ENCODE measurements at regions not wholly inside any gene's neighbourhood (a gene's known extent, or its start where the extent isn't known, plus 50 kb on each side); places are given as distances from the start of the nearest gene placed in this dataset.

DNA sequence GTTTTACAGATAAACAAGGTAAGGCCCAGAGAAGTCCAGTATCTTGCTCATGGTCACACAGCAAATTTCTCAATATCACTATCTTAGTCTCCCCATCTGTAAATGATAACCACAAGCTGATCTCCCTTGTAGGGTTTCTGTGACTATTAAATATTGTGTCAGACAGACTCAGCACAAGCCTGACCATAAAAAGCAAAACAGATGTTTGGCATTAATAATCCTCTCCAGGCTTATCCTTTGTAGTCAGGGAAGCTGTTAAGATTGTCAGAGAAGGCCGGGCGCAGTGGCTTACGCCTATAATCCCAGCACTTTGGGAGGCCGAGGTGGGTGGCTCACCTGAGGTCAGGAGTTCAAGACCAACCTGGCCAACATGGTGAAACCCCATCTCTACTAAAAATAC is 173.2 kb upstream of the PRICKLE2 start:
- no peak for DNase-seq (ENCODE audit: low spot score)
- in situ Hi-C loops (cut with HindIII; ENCODE audit: low sequenced_read_pairs), result no loop called here

DNA sequence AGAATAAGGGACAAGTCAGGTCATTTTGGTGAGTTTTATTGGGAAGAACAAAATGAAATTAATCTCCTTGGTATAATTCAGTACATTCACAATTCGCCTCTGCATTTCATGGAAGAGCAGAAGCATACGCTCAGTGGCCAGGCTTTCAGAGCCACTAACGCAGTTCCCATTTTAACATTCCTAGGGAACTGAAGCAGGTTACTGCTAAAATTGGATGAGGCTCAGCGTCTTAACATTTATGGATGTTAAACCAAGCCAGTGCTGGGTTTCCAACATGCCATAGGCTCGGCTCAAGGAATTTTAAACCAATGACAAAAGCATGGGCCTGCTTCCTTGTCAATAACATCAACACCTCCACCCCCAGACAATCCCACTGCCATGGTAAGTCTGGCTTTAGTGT is 172.7 kb upstream of the PRICKLE2 start:
- in situ Hi-C loops (cut with HindIII; ENCODE audit: low sequenced_read_pairs), result no loop called here
- no peak for DNase-seq (ENCODE audit: low spot score)

DNA sequence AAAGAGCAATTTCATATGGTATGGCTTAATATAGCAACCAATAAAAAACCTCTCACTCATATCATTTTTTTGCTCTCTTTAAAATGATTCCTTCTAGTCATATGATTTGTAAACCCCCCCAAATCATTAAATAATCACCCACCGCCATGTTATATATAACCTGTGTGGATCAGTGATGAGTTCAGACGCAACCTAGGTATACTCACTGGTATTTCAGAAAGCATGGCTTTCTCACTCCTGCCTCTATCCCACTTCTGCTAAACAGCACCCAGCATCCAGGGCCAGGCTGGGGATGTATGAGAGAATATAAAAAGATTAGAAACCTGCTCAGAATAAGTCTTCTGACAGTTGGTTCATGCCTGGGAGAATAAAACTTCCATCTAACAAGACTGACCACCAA is 172.3 kb upstream of the PRICKLE2 start:
- in situ Hi-C loops (cut with HindIII; ENCODE audit: low sequenced_read_pairs), result no loop called here

DNA sequence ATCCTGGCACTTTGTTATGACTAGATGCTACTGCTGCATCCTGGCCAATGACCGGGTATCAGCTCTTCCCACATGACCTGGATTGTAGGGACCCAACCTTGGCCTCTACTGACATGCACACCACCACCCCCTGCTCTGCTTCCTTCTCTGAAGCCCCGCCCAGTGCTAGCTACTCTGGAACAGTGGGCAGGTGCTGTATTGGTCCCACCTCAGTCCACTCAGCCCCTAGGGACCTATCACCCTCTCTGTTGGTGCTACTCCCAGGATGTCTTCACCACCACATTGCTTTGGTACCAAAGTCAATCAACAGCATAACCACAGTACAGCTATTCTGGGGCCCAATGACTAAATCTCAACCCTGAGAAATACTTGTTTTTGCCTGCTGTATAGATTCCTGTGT is 170.2 kb upstream of the PRICKLE2 start:
- DNase-seq (ENCODE audit: low spot score), result no peak
- in situ Hi-C loops (cut with HindIII; ENCODE audit: low sequenced_read_pairs), result no loop called here

More for the DNA sequence above, 172.3 kb upstream of the PRICKLE2 start:
- DNase-seq (ENCODE audit: low spot score), result no peak

DNA sequence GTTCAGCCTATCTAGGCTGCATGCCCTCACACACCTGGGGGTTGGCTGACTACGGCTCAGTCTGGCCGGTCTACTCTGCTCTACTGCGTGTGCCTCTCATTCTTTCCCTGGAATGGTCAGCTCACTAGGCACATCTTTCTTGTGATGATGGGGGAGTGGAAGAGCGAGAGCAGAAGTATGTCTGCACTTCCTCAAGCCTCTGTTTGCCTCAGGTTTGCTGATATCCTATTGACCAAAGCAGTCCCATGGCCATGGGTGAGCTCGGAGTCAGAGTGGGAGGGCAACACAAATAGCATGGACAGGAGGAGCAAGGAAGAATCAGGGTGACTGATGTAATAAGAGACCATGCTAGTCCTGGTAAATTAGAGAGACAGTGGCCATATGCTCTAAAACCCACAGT is 167.9 kb upstream of the PRICKLE2 start:
- no peak for DNase-seq (ENCODE audit: low spot score)
- in situ Hi-C loops (cut with HindIII; ENCODE audit: low sequenced_read_pairs), result no loop called here

DNA sequence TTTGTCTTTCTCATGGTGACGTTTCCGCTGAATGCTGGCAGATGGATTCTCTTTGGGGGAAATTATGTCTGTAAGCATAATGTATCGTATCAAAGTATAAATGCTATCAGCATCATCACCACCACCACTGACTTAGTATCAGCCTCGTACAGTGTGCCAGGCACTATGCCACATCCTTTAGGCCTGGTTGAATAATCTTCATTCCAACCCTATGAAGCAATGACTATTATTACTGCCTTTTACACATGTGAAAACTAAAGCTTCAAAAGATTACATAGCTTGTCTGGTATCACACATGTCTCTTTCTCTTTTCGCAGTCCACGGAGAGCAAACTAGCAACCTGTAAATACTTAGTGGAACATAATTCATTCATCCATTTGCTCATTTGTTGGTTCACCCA is 166.7 kb upstream of the PRICKLE2 start:
- DNase-seq (ENCODE audit: low spot score), result no peak
- in situ Hi-C loops (cut with HindIII; ENCODE audit: low sequenced_read_pairs), result no loop called here

DNA sequence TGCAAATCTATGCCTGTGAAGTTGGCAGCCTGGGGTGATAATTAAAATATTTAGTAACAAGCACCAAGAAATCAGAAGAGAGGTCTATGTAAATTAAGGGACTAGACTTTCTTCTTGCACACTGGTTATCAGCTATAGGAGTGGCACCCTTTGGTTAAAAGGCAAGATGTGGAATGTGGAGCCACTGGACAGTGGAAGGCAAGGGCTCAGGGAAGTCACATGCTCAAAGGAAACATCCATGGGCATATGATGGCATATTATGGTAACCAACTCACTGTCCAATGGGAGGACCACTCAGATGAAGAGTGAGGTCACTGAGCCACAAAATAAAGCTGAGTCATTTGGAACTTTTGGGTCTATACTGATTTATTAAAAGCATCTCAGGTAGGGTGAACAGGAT is 165.6 kb upstream of the PRICKLE2 start:
- DNase-seq (ENCODE audit: low spot score), result no peak
- in situ Hi-C loops (cut with HindIII; ENCODE audit: low sequenced_read_pairs), result no loop called here

DNA sequence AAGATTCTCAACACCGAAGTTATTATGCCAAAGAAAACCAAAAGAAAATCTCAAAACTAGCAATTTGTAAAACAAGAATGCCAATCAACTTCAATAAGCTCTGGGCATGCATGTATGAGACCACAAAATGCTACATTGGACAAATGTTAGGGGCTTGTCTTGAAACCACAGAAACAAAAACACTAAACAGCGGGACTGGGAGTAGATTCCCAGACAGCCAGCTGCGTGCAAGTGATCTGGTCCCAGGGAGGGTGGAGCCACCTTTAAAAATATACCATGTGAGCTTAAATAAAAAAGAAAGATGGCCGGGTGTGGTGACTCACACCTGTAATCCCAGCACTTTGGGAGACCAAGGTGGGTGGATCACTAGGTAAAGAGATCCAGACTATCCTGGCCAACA is 163.6 kb upstream of the PRICKLE2 start:
- in situ Hi-C loops (cut with HindIII; ENCODE audit: low sequenced_read_pairs), result no loop called here
- DNase-seq (ENCODE audit: low spot score), result no peak

DNA sequence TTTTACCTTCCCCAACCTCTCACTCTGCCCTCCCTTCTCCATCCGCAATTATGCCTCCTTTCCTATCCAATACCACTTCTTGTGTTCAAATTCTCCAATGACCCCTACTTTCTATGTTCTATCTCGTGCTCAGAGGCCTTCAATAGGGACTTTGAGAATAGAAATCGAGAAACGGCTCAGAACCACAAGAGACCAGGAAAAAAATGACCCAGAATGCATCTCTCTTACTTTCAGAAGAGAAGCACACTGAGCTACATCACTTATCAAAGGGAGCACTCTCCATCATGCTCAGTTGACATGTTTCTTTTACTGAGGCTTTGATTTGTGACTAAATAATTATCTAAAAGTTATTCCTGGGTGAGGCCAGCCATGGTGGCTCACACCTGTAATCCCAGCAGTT is 162.4 kb upstream of the PRICKLE2 start:
- DNase-seq (ENCODE audit: low spot score), result no peak
- in situ Hi-C loops (cut with HindIII; ENCODE audit: low sequenced_read_pairs), result no loop called here

DNA sequence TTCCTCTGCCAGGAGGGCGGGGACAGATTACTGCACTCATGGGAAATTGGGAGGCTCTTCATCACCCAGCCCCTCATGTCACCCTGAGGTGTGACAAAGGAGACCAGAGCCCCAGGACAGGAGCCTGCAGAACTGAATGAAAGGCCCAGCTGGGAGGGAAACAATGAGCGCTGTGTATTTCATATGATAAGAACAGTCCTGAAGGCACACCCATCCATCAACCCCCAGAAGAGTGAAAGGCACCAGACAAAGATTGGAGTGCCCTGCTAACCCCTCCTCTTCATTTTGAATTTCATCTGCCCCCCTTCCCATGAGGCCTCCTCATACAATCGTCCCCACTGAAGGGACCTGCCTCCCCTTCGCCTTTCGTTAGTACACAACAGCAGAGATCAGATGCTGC is 160.0 kb upstream of the PRICKLE2 start:
- in situ Hi-C loops (cut with HindIII; ENCODE audit: low sequenced_read_pairs), result no loop called here
- no peak for DNase-seq (ENCODE audit: low spot score)

DNA sequence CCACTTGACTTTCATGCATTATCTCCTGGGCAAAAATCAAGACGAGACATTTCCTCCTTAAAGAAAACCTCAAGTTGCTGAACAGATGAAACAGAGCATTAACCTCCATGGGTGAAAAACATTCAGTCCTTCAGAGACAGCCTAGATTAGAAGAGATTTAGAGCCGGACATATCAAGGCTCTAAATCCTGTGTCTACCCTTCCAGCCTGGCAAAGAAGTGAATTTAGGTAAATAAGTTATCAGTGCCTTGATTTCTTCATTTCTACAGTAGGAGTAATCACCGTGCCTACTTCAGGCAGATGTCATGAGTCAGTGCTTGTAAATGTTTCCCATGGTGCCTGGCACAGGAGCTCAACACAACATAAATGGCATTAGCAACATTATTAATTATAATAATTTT is 159.3 kb upstream of the PRICKLE2 start:
- in situ Hi-C loops (cut with HindIII; ENCODE audit: low sequenced_read_pairs), result no loop called here
- no peak for DNase-seq (ENCODE audit: low spot score)

DNA sequence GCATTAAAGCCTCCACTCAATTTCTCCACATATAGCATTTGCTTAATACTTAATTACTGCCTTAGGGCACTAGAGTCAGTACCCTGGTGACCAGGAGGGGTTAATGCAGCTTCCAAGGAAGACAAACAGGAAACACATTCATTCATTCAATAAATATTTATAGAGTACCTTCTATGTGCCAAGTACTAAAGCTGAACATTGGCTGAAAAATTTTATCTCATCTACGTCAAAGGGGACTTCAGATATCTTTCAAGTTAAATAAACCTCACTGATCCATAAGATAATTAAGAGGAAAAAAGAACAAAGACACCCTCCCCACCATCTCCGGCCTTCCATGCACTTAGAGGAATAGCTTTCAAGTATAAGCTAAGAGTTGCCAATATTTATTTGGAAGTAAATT is 156.9 kb upstream of the PRICKLE2 start:
- no peak for DNase-seq (ENCODE audit: low spot score)
- in situ Hi-C loops (cut with HindIII; ENCODE audit: low sequenced_read_pairs), result no loop called here

DNA sequence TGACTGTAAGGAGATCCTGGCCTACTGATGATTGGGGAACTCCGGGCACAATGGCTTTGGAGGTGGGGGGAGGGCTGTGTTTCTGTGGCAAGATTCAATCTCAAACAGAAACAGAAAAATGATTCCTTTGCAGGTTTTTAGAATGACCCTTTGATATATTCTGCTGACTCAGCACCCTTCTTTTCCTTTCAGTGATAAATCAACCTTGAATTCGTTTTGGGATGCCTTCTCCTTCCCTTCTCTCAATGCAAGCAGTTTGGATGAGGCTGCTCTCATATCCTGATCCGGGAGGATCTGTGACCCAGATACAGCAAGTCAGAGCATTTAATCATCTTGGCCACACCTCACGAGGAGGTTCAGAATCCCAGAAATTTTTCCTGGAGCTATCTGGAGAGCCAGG is 156.1 kb upstream of the PRICKLE2 start:
- in situ Hi-C loops (cut with HindIII; ENCODE audit: low sequenced_read_pairs), result no loop called here
- DNase-seq (ENCODE audit: low spot score), result no peak

DNA sequence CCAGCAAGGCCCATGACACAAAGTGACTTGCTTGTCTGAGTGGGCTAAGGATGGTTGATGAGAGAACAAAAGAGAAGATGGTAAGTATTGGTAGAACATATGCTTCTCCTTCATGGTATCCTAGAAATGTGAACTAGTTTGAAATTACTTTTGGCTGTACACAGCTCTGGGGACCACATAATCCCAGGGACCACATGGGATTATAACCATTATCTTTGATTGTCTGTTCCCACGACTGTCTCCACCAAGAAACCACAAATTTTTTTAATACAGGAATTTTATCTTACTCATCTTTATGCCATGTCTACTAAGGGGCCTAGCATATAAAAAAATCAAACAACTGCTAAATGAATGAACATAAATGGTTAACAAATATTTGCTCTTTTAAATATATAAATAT is 155.3 kb upstream of the PRICKLE2 start:
- DNase-seq (ENCODE audit: low spot score), result no peak
- in situ Hi-C loops (cut with HindIII; ENCODE audit: low sequenced_read_pairs), result no loop called here

DNA sequence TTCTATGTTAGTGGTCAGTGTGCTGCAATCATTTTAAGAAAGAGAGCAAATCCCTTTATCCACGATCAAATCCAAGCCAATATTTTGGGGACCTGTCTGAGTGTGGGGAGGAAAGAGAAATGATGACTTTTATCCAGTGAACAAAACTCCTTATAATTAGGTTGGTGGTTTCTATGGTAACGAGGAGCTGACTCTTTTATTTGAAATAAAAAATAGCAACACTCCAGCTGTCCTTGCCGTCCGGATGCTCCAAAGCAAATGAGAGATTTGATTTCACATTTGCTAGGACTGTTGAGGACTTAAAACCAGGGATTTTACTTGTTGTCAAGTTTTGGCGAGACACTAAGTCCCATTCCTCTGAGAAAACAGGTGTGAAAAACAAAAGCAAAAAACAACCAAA is 154.0 kb upstream of the PRICKLE2 start:
- DNase-seq (ENCODE audit: low spot score), result no peak
- in situ Hi-C loops (cut with HindIII; ENCODE audit: low sequenced_read_pairs), result no loop called here

DNA sequence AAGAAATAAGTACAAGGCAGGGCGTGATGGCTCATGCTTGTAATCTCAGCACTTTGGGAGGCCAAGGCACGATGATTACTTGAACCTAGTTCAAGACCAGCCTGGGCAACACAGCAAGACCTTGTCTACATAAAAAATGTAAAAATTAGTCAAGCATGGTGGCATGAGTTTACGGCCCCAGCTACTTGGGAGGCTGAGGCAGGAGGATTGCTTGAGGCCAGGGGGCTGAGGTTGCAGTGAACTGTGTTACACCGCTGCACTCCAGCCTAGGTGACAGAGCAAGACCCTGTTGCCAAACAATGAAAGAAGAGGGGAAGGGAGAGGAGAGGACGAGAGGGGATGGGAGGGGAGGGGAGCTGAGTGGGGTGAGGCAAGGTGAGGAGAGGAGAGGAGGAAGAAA is 152.7 kb upstream of the PRICKLE2 start:
- no peak for DNase-seq (ENCODE audit: low spot score)

DNA sequence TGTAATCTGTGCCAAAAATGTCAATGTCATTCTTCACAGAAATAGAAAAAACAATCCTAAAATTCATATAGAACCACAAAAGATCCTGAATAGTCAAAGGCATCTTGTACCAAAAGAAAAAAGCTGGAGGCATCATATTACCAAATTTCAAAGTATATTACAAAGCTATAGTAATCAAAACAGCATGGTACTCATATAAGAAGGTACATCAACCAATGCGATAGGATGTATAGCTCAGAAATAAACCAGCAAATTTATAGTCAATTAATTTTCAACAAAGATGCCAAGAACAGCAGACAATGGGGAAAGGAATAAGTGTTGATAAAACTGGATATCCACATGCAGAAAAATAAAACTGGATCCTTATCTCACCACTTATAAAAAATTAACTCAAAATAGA is 150.5 kb upstream of the PRICKLE2 start:
- in situ Hi-C loops (cut with HindIII; ENCODE audit: low sequenced_read_pairs), result no loop called here
- no peak for DNase-seq (ENCODE audit: low spot score)

More for the DNA sequence above, 152.7 kb upstream of the PRICKLE2 start:
- in situ Hi-C loops (cut with HindIII; ENCODE audit: low sequenced_read_pairs), result no loop called here

DNA sequence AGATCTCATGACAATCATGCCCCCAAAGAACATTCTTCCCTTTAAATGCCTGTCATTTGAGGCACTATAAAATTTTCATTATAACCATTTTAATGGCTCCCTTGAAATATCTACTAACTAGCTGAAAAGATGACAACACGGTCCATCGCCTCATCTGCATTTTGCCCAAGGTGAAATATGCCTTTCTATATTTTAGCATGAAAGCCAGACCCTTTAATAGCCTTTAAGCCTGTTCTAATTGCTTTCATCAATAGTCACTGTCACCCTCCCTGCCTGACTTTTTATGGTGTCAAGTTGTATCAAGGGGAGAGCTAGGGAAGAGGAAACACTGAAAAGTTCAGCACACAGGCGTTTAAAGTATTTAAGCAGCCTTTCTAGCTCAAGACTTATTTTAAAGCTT is 144.1 kb upstream of the PRICKLE2 start:
- DNase-seq (ENCODE audit: low spot score), result no peak
- in situ Hi-C loops (cut with HindIII; ENCODE audit: low sequenced_read_pairs), result no loop called here

DNA sequence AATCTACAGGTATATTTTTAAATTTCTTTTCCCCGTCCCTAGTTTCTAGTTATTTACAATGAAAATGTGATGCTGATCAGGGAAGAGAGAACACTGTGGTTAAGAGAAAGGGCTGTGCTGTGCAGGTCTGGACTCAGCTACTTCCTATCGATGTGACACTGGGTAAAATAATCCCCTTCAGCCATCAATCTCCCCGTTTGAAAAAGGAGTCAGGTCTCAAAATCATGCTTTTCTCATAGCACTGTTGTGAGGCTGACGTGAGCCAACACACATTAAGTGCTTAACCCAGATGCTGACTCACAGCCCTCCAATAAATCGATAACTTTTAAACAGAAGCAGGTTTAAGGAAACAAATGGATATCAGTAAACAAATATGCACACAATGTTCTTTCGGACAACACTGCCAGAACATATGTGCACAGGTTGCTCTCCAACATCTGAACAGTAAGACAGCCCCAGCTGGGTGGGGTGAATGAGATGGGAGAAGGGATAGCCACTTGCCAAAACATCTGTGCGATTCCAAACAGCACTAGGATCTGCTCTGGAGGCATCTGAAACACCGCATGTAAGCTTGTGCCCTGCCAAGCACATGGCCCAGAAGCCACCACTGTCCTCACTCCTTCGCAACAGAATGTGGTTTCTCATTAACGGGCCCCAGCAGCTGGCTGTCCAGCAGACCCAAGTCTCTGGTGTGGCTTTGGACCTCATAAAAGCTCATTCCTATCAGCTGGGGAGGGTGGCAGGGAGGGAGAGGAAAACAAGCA is 143.2 kb upstream of the PRICKLE2 start:
- in situ Hi-C loops (cut with HindIII; ENCODE audit: low sequenced_read_pairs), result no loop called here
- DNase-seq (ENCODE audit: low spot score), result no peak

DNA sequence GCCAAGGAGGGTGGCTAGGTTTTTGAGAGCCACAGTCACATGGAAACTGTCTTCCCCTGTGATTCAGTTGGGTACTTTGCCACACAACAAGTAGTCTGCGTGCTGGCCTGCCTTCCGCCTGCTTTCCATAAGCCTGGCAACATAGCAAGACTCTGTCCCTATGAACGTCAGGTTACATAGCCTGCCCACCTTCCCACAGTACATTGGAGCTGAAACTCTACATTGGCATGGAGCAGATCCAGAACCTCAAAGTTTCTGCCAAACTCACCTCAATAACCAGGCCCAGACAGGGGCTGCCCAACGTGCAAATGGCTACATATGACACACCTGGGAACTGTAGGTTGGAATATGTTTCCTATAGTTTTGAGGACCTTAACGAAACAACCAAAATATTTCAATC is 140.6 kb upstream of the PRICKLE2 start:
- no peak for DNase-seq (ENCODE audit: low spot score)
- in situ Hi-C loops (cut with HindIII; ENCODE audit: low sequenced_read_pairs), result no loop called here

DNA sequence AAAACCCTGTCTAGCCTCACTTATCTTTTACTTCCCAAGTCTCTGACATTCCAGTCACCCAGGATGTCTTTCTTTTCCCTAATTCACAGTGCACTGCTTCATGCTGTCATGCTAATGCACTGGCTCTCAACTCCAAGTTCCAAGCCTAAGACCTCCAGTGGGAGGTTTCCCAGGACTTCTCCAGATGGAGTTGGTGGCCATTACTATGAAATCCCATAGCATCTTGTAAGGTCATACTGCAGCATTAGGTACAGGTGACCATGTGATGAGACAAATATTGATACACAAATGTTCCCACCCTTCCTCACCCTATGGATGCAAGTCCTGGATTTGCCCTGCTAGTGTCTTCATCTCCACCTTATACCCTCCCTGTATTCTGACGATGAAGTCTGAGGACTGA is 138.6 kb upstream of the PRICKLE2 start:
- in situ Hi-C loops (cut with HindIII; ENCODE audit: low sequenced_read_pairs), result no loop called here
- DNase-seq (ENCODE audit: low spot score), result no peak

Data from G401 (cell line).